Thyroid gland (tissue), 4 donors: ENCODE measurements at regions not wholly inside any gene's neighbourhood (a gene's known extent, or its start where the extent isn't known, plus 50 kb on each side); places are given as distances from the start of the nearest gene placed in this dataset.

Experiments used
- POLR2A ChIP-seq, 2 donors: fragments of 450-650 bp; IDR thresholded peaks; one replicate each; pipeline ENCODE4 v1.6.1; 2017; ENCODE audit warnings: antibody characterized with exemption in 2 of 2, mild to moderate bottlenecking in 2 of 2, moderate library complexity in 1 of 2
- TF ChIP-seq, protein P1 (sequence below), 6 experiments: fragments of 200-600 bp in 3 of 6; fragments of 450-650 bp in 3 of 6; sonication (generic) in 3 of 6; IDR thresholded peaks; one replicate each; pipeline ENCODE4 v1.5.1; 2016 to 2019; ENCODE audit warnings: antibody characterized with exemption in 6 of 6, mild to moderate bottlenecking in 2 of 6, inconsistent platforms in 1 of 6, moderate library complexity in 1 of 6

DNA sequence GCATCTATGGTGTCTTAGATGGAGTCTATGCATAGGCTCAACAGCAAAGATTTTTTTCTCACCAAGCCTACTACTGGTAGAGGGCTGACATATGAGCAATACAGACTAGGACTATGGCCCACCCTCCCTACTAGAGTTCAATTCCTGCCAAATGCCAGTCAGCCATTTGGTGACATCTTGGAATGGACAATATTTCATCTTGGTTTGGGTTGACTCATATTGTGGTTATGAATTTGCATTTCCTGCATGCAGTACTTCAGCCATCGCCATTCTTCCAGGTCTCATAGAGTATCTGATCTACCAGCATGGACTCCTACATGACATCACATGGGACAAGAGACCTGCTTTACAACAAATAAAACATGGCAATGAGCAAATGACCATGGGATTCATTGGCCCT lies 778.1 kb upstream of the SOX9 start:
- TF ChIP-seq, protein P1, sequence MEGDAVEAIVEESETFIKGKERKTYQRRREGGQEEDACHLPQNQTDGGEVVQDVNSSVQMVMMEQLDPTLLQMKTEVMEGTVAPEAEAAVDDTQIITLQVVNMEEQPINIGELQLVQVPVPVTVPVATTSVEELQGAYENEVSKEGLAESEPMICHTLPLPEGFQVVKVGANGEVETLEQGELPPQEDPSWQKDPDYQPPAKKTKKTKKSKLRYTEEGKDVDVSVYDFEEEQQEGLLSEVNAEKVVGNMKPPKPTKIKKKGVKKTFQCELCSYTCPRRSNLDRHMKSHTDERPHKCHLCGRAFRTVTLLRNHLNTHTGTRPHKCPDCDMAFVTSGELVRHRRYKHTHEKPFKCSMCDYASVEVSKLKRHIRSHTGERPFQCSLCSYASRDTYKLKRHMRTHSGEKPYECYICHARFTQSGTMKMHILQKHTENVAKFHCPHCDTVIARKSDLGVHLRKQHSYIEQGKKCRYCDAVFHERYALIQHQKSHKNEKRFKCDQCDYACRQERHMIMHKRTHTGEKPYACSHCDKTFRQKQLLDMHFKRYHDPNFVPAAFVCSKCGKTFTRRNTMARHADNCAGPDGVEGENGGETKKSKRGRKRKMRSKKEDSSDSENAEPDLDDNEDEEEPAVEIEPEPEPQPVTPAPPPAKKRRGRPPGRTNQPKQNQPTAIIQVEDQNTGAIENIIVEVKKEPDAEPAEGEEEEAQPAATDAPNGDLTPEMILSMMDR (IDR thresholded peaks at IDR 0.05): no peak
- TF ChIP-seq POLR2A (IDR thresholded peaks at IDR 0.05): no peak
